T-cell (primary cell): ENCODE measurements at regions not wholly inside any gene's neighbourhood (a gene's known extent, or its start where the extent isn't known, plus 50 kb on each side); places are given as distances from the start of the nearest gene placed in this dataset.

ENCODE experiments used
- ATAC-seq, 4 experiments: fragments of 200-7000 bp in 3 of 4; fragments of 150-1000 bp in 1 of 4; cut with Tn5 transposase; replicated peaks in 1 of 4; 1 replicate in 3 of 4; 2 replicates in 1 of 4; pipeline ENCODE4 v1.10.0; 2021; ENCODE audit warnings: moderate library complexity in 3 of 4, mild to moderate bottlenecking in 2 of 4, moderate number of reproducible peaks in 1 of 4
- CTCF ChIA-PET, 2 donors: fragments of 300-600 bp; sonication (Branson Sonifier 250); formaldehyde crosslinking; loops; one replicate each; lab custom pipeline; 2022; ENCODE audit warnings: antibody characterized with exemption in 2 of 2; lab: Charles Lee
- POLR2A ChIA-PET, 2 donors: fragments of 300-600 bp; sonication (Branson Sonifier 250); formaldehyde crosslinking; loops; one replicate each; lab custom pipeline; 2022; ENCODE audit warnings: antibody characterized with exemption in 2 of 2; lab: Charles Lee
- DNase-seq, 35 experiments: peaks; one replicate each; pipeline versions ENCODE4 v3.0.0 to v3.0.0-alpha.2; 2013 to 2023
- H3K27ac ChIP-seq: one replicate; pipeline ENCODE4 v1.5.1; 2013; ENCODE audit warnings: low read length
- H3K27me3 ChIP-seq, 2 experiments: replicated peaks in 1 of 2; 1 replicate in 1 of 2; 2 replicates in 1 of 2; pipeline versions ENCODE4 v1.6.1 to v1.7.0; 2013; ENCODE audit warnings: low read length in 1 of 2, mixed read lengths in 1 of 2; ENCODE audit not compliant: control insufficient read depth in 2 of 2, insufficient read depth in 2 of 2; ENCODE audit errors: extremely low read depth in 1 of 2
- H3K36me3 ChIP-seq, 2 donors: 1 replicate in 1 of 2; 2 replicates in 1 of 2; pipeline versions ENCODE4 v1.6.1 to v1.7.0; 2013; ENCODE audit warnings: low read length in 1 of 2; ENCODE audit not compliant: control insufficient read depth in 2 of 2, insufficient read depth in 1 of 2; ENCODE audit errors: extremely low read depth in 1 of 2
- H3K4me1 ChIP-seq, 2 experiments: 1 replicate in 1 of 2; 2 replicates in 1 of 2; pipeline versions ENCODE4 v1.6.1 to v1.7.0; 2013; ENCODE audit warnings: low read length in 2 of 2, mixed read lengths in 1 of 2; ENCODE audit not compliant: insufficient read depth in 2 of 2, control insufficient read depth in 1 of 2; ENCODE audit errors: extremely low read depth in 1 of 2
- H3K4me3 ChIP-seq, 2 donors: 1 replicate in 1 of 2; 2 replicates in 1 of 2; pipeline versions ENCODE4 v1.5.1 to v1.7.0; 2013; ENCODE audit warnings: mild to moderate bottlenecking in 2 of 2, low read length in 1 of 2, moderate library complexity in 1 of 2; ENCODE audit not compliant: control insufficient read depth in 1 of 2; ENCODE audit errors: extremely low read depth in 1 of 2
- H3K9me3 ChIP-seq: 2 replicates; pipeline ENCODE4 v1.7.0; 2013
- H3K27ac Mint-ChIP-seq, 2 donors: one replicate each; pipeline ENCODE4 v1.8.0; 2020 to 2021; ENCODE audit warnings: mild to moderate bottlenecking in 2 of 2, mixed read lengths in 2 of 2
- H3K27me3 Mint-ChIP-seq, 2 donors: one replicate each; pipeline ENCODE4 v1.8.0; 2021 to 2022; ENCODE audit warnings: mixed read lengths in 2 of 2
- H3K36me3 Mint-ChIP-seq: one replicate; pipeline ENCODE4 v1.8.0; 2021; ENCODE audit warnings: mixed read lengths
- H3K4me1 Mint-ChIP-seq, 3 donors: one replicate each; pipeline ENCODE4 v1.8.0; 2020 to 2022; ENCODE audit warnings: mixed read lengths in 3 of 3, mild to moderate bottlenecking in 1 of 3
- H3K4me3 Mint-ChIP-seq, 3 donors: one replicate each; pipeline ENCODE4 v1.8.0; 2020 to 2022; ENCODE audit warnings: mild to moderate bottlenecking in 3 of 3, mixed read lengths in 3 of 3, moderate library complexity in 3 of 3
- H3K9me3 Mint-ChIP-seq, 3 donors: one replicate each; pipeline ENCODE4 v1.8.0; 2020 to 2022; ENCODE audit warnings: mixed read lengths in 3 of 3
- WGBS: methylation state at CpG from one replicate; pipeline ENCODE4 v1.1.5; 2013; ENCODE audit warnings: missing lambda C conversion rate; ENCODE audit not compliant: insufficient coverage; 5-methylcytosine and 5-hydroxymethylcytosine counted together

- Histone ChIP-seq H3K36me3 (no peaks in the 10 kb centered on the region), H3K27ac (no peak overlapping the region), H3K9me3 (no peaks in the 10 kb centered on the region), H3K4me1 (no peaks in the 10 kb centered on the region), H3K4me3 (no peak overlapping the region), H3K27me3 (peaks cover 0 to 2% of the 10 kb centered on the region in 2 experiments)
- H3K27ac Mint-ChIP-seq = no peak overlapping the region
- H3K36me3 Mint-ChIP-seq = no peaks in the 10 kb centered on the region
- POLR2A ChIA-PET = no interaction called here
- ATAC-seq (no peak), DNase-seq (no peak)
- H3K9me3 Mint-ChIP-seq = peaks cover 0 to 9% (median 6%) of the 10 kb centered on the region in 3 donors
- WGBS = no CpG with 5 or more reads among the region's 1 CpG
- no peaks in the 10 kb centered on the region for H3K4me1 Mint-ChIP-seq
- H3K4me3 Mint-ChIP-seq = no peak overlapping the region
- CTCF ChIA-PET = no interaction called here
- H3K27me3 Mint-ChIP-seq = peaks cover 6 to 17% of the 10 kb centered on the region in 2 donors
These were observed 117.6 kb upstream of the IGSF10 start for GRCh38 chr3:151578495-151578894.

GRCh38 chr3:151576511-151577137, 115.8 kb upstream of the IGSF10 start:
- H3K36me3 Mint-ChIP-seq = no peaks in the 10 kb centered on the region
- H3K27ac ChIP-seq = no peak overlapping the region
- no peaks in the 10 kb centered on the region for H3K4me1 ChIP-seq
- peaks cover 0 to 2% of the 10 kb centered on the region in 2 experiments for H3K27me3 ChIP-seq
- no CpG with 5 or more reads among the region's 7 CpGs for WGBS
- peaks cover 0 to 9% (median 6%) of the 10 kb centered on the region in 3 donors for H3K9me3 Mint-ChIP-seq
- POLR2A ChIA-PET = no interaction called here
- no peak overlapping the region for H3K4me3 ChIP-seq
- ATAC-seq (no peak), DNase-seq (no peak)
- no peaks in the 10 kb centered on the region for H3K4me1 Mint-ChIP-seq
- no peaks in the 10 kb centered on the region for H3K36me3 ChIP-seq
- H3K9me3 ChIP-seq = no peaks in the 10 kb centered on the region
- H3K27ac Mint-ChIP-seq = no peak overlapping the region
- peaks cover 6 to 17% of the 10 kb centered on the region in 2 donors for H3K27me3 Mint-ChIP-seq
- CTCF ChIA-PET = no interaction called here
- H3K4me3 Mint-ChIP-seq = no peak overlapping the region

- Mint-ChIP-seq H3K4me3 (no peak overlapping the region), H3K27me3 (no peaks in the 10 kb centered on the region), H3K9me3 (no peaks in the 10 kb centered on the region), H3K36me3 (no peaks in the 10 kb centered on the region), H3K4me1 (no peaks in the 10 kb centered on the region), H3K27ac (no peak overlapping the region)
- WGBS = no CpG with 5 or more reads among the region's 4 CpGs
- Histone ChIP-seq H3K27ac (no peak overlapping the region), H3K4me3 (no peak overlapping the region), H3K4me1 (no peaks in the 10 kb centered on the region), H3K36me3 (no peaks in the 10 kb centered on the region), H3K27me3 (no peaks in the 10 kb centered on the region), H3K9me3 (no peaks in the 10 kb centered on the region)
- ChIA-PET CTCF (no interaction called here), POLR2A (no interaction called here)
- ATAC-seq = no peak
- DNase-seq = no peak
These were observed 107.3 kb upstream of the IGSF10 start for GRCh38 chr3:151568184-151568583.

GRCh38 chr3:151567477-151567876, 106.6 kb upstream of the IGSF10 start:
- ATAC-seq = no peak
- CTCF ChIA-PET = no interaction called here
- POLR2A ChIA-PET = no interaction called here
- WGBS = 64% methylated on average over 2 of the region's 2 CpGs
- no peak overlapping the region for H3K27ac ChIP-seq
- Mint-ChIP-seq H3K27ac (no peak overlapping the region), H3K9me3 (no peaks in the 10 kb centered on the region), H3K36me3 (no peaks in the 10 kb centered on the region), H3K4me1 (no peaks in the 10 kb centered on the region), H3K4me3 (no peak overlapping the region), H3K27me3 (no peaks in the 10 kb centered on the region)
- no peak overlapping the region for H3K4me3 ChIP-seq
- no peaks in the 10 kb centered on the region for H3K9me3 ChIP-seq
- H3K36me3 ChIP-seq = no peaks in the 10 kb centered on the region
- H3K27me3 ChIP-seq = no peaks in the 10 kb centered on the region
- DNase-seq = no peak
- no peaks in the 10 kb centered on the region for H3K4me1 ChIP-seq

GRCh38 chr3:151564261-151564660, 103.4 kb upstream of the IGSF10 start:
- Mint-ChIP-seq H3K36me3 (no peaks in the 10 kb centered on the region), H3K4me1 (no peaks in the 10 kb centered on the region), H3K9me3 (no peaks in the 10 kb centered on the region), H3K4me3 (no peak overlapping the region), H3K27me3 (no peaks in the 10 kb centered on the region), H3K27ac (no peak overlapping the region)
- ATAC-seq (no peak), DNase-seq (no peak)
- H3K36me3 ChIP-seq = no peaks in the 10 kb centered on the region
- H3K4me1 ChIP-seq = no peaks in the 10 kb centered on the region
- H3K27me3 ChIP-seq = no peaks in the 10 kb centered on the region
- WGBS = 80% methylated on average over 1 of the region's 2 CpGs
- ChIA-PET POLR2A (no interaction called here), CTCF (interaction anchor here in 1 of 2 donors (0.6 kb wide), 1 partner anchor 862 kb away, joined by 5 read pairs; no protein-coding TSS in a partner anchor)
- no peak overlapping the region for H3K4me3 ChIP-seq
- no peaks in the 10 kb centered on the region for H3K9me3 ChIP-seq
- no peak overlapping the region for H3K27ac ChIP-seq

- H3K27me3 Mint-ChIP-seq = no peaks in the 10 kb centered on the region
- H3K27ac Mint-ChIP-seq = no peak overlapping the region
These were observed 102.4 kb upstream of the IGSF10 start for GRCh38 chr3:151563305-151563704.

GRCh38 chr3:151562891-151563290, 102.0 kb upstream of the IGSF10 start:
- ATAC-seq (no peak), DNase-seq (no peak)
- Histone ChIP-seq H3K4me3 (no peak overlapping the region), H3K36me3 (no peaks in the 10 kb centered on the region), H3K27me3 (no peaks in the 10 kb centered on the region), H3K9me3 (no peaks in the 10 kb centered on the region), H3K27ac (no peak overlapping the region), H3K4me1 (no peaks in the 10 kb centered on the region)
- no peaks in the 10 kb centered on the region for H3K36me3 Mint-ChIP-seq
- POLR2A ChIA-PET = no interaction called here
- H3K27me3 Mint-ChIP-seq = no peaks in the 10 kb centered on the region
- H3K27ac Mint-ChIP-seq = no peak overlapping the region
- no peaks in the 10 kb centered on the region for H3K4me1 Mint-ChIP-seq
- no peak overlapping the region for H3K4me3 Mint-ChIP-seq
- H3K9me3 Mint-ChIP-seq = no peaks in the 10 kb centered on the region
- 80% methylated on average over 1 of the region's 5 CpGs for WGBS
- CTCF ChIA-PET = no interaction called here

More at GRCh38 chr3:151563305-151563704, 102.4 kb upstream of the IGSF10 start:
- Histone ChIP-seq H3K4me3 (no peak overlapping the region), H3K9me3 (no peaks in the 10 kb centered on the region), H3K36me3 (no peaks in the 10 kb centered on the region), H3K4me1 (no peaks in the 10 kb centered on the region), H3K27me3 (no peaks in the 10 kb centered on the region), H3K27ac (no peak overlapping the region)
- Mint-ChIP-seq H3K9me3 (no peaks in the 10 kb centered on the region), H3K4me1 (no peaks in the 10 kb centered on the region), H3K4me3 (no peak overlapping the region), H3K36me3 (no peaks in the 10 kb centered on the region)
- DNase-seq (no peak), ATAC-seq (no peak)
- ChIA-PET POLR2A (no interaction called here), CTCF (no interaction called here)
- no CpG with 5 or more reads among the region's 2 CpGs for WGBS
